Activated CD4-positive, alpha-beta T cell treated with anti-CD3 and anti-CD28 coated beads for 36 hours (primary cell): ENCODE measurements at regions not wholly inside any gene's neighbourhood (a gene's known extent, or its start where the extent isn't known, plus 50 kb on each side); places are given as distances from the start of the nearest gene placed in this dataset.
A peak's percentile ranks its signal among the peaks of the same experiment; 100 is the strongest.
"Not testable (repeated sequence)": the region's sequence is repeated elsewhere in the genome, so short reads cannot be mapped to it uniquely, and the experiment has no call there.

ENCODE experiments used
- ATAC-seq: fragments of 200-7000 bp; cut with Tn5 transposase; one replicate; pipeline ENCODE4 v1.10.0; 2021; ENCODE audit warnings: mild to moderate bottlenecking, moderate library complexity
- CTCF ChIA-PET: fragments of 350-600 bp; sonication (Branson Sonifier 250); formaldehyde crosslinking; loops from one replicate; lab custom pipeline; 2021; ENCODE audit warnings: antibody characterized with exemption; lab: Charles Lee
- POLR2A ChIA-PET: fragments of 350-600 bp; sonication (Branson Sonifier 250); formaldehyde crosslinking; loops from one replicate; lab custom pipeline; 2021; ENCODE audit warnings: antibody characterized with exemption, inconsistent platforms; lab: Charles Lee
- DNase-seq: peaks from one replicate; pipeline ENCODE4 v3.0.0-alpha.2; 2020
- H3K27ac Mint-ChIP-seq: one replicate; pipeline ENCODE4 v1.8.0; 2021; ENCODE audit warnings: mixed read lengths
- H3K27me3 Mint-ChIP-seq: one replicate; pipeline ENCODE4 v1.8.0; 2021; ENCODE audit warnings: mixed read lengths
- H3K36me3 Mint-ChIP-seq: one replicate; pipeline ENCODE4 v1.8.0; 2021; ENCODE audit warnings: low read depth, mixed read lengths
- H3K4me1 Mint-ChIP-seq: one replicate; pipeline ENCODE4 v1.8.0; 2021; ENCODE audit warnings: mixed read lengths
- H3K4me3 Mint-ChIP-seq: one replicate; pipeline ENCODE4 v1.8.0; 2021; ENCODE audit warnings: mild to moderate bottlenecking, moderate library complexity, mixed read lengths
- H3K9me3 Mint-ChIP-seq: one replicate; pipeline ENCODE4 v1.8.0; 2021; ENCODE audit warnings: low read depth, mixed read lengths
- intact Hi-C, 2 experiments: fragments of 100-400 bp; cut with DNase I in 1 of 2; cut with micrococcal nuclease in 1 of 2; formaldehyde crosslinking; loops; one replicate each; pipeline versions ENCODE4 v1.14.2 to v1.15.1; 2022 to 2024; cut with DNase I, micrococcal nuclease

DNA sequence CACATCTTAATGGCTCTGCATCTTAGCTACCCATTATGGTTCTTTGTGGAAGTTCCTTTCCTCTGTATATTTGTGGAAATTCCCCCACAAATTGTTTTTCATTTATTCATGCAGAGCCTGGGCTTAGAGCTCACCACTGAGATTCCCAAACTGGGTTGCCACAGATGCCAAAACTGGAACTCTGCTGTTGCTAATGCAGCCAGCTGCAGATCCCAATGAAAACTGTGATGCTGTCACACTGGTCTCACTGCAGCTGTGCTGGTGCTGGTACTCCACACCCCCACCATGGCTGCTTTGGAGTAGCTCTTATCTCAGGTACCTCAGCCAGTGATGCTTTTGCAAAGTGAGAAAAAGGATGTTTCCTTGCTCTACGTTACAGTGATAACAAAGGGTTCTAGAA, 87.7 kb downstream of the DCK start:
- no peak overlapping the region for H3K4me3 Mint-ChIP-seq
- POLR2A ChIA-PET, result no interaction called here
- no peaks in the 10 kb centered on the region for H3K9me3 Mint-ChIP-seq
- ATAC-seq (no peak), DNase-seq (no peak)
- intact Hi-C loops, result no loop called here
- H3K4me1 Mint-ChIP-seq, result no peaks in the 10 kb centered on the region
- CTCF ChIA-PET, result interaction anchor here (0.6 to 1.2 kb wide), 2 partner anchors 19 to 394 kb away, joined by 3 read pairs; no protein-coding TSS in a partner anchor
- H3K27me3 Mint-ChIP-seq, result no peaks in the 10 kb centered on the region
- H3K36me3 Mint-ChIP-seq, result no peaks in the 10 kb centered on the region
- H3K27ac Mint-ChIP-seq, result no peak overlapping the region

DNA sequence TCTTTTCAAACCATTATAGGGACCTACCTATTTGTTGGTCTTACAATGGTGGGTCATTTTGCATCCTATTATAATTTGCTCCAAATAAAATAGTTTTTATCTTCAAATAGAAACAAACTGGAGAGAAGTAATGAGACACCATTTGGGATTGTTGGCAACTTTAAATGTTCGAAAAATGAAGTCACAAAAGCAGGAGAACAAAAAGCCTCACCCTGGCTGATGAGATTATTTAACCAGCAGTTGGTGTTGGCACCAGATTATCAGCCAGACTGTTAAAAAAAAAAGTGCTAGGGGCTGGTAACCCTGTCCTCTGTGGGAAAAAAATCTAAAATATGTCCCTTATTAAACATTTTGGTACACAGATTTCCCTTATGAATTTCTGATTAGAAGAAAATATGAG, 100.3 kb downstream of the DCK start:
- Mint-ChIP-seq H3K4me3 (no peak overlapping the region), H3K36me3 (no peaks in the 10 kb centered on the region), H3K27ac (no peak overlapping the region), H3K27me3 (peaks cover 2% of the 10 kb centered on the region), H3K4me1 (peaks cover 10% of the 10 kb centered on the region), H3K9me3 (no peaks in the 10 kb centered on the region)
- ATAC-seq (no peak), DNase-seq (no peak)
- ChIA-PET CTCF (no interaction called here), POLR2A (no interaction called here)
- intact Hi-C loops, result no loop called here

DNA sequence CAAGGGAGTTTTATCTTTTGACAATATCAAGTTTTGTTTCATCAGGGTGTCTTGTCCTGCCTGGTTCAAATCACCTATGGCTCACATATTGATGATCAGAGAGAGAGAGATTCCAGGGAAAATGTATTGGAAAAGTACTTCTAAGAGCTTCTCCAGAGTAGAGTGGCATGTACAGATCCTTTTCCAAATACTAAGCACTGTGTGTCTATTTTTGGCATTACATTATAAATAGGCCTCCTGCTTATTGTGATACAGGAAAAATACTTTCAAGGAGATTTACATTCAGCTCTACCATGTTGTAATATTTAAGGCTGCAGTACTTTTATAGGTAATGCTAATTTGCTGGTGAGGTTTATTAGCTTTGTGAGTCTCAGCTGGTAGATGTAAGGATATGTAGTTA, 100.8 kb downstream of the DCK start:
- H3K27ac Mint-ChIP-seq, result no peak overlapping the region
- no peaks in the 10 kb centered on the region for H3K36me3 Mint-ChIP-seq
- no peaks in the 10 kb centered on the region for H3K9me3 Mint-ChIP-seq
- intact Hi-C loops, result no loop called here
- DNase-seq (no peak), ATAC-seq (no peak)
- H3K4me3 Mint-ChIP-seq, result no peak overlapping the region
- H3K27me3 Mint-ChIP-seq, result peaks cover 4% of the 10 kb centered on the region
- ChIA-PET POLR2A (no interaction called here), CTCF (no interaction called here)
- peaks cover 10% of the 10 kb centered on the region for H3K4me1 Mint-ChIP-seq

DNA sequence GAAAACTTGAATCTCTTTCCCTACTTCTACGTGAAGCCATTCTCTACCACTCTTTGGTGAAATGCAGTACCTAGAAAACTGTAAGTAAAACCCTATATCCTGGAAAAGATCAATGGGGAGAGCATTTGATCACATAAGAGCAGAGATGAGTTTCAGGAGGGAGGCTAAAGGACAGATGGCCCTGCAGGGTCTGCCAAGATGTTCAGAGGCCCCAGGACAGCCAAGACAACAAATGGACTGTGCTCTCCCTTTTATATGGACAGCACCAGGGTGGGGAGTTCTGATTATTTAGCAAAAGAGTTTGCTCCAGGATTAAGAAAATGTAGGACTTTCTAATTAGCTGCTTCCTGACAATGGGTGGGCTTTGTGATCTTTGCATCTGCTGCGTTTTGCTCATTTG, 101.7 kb downstream of the DCK start:
- intact Hi-C loops, result no loop called here
- Mint-ChIP-seq H3K36me3 (no peaks in the 10 kb centered on the region), H3K27me3 (peaks cover 4% of the 10 kb centered on the region), H3K27ac (no peak overlapping the region), H3K4me3 (no peak overlapping the region), H3K9me3 (no peaks in the 10 kb centered on the region), H3K4me1 (peaks cover 10% of the 10 kb centered on the region)
- ATAC-seq, result no peak
- ChIA-PET POLR2A (no interaction called here), CTCF (no interaction called here)
- no peak for DNase-seq

DNA sequence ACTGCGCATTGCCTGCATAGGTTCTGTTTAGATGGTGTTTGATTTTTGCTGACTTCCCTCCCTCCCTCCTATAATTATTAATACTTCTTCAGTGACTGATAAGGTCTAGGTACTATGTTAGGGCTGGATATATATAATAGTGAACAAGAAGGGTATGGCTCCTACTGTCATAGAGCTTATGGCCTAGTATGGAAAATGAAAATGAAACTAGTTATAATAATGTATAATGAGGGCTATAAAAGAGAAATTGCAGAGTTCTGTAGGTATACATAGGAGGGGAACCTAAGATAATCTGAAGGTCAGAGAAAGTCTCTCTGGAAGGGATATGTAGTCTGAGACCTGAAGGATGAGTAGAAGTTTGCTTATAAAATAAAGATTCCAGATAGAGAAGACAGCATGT, 102.1 kb downstream of the DCK start:
- DNase-seq (no peak), ATAC-seq (peak; percentile 55)
- POLR2A ChIA-PET, result no interaction called here
- Mint-ChIP-seq H3K4me3 (no peak overlapping the region), H3K27ac (peak overlapping the region; percentile 1), H3K27me3 (peaks cover 4% of the 10 kb centered on the region), H3K9me3 (no peaks in the 10 kb centered on the region), H3K36me3 (no peaks in the 10 kb centered on the region), H3K4me1 (peaks cover 10% of the 10 kb centered on the region)
- intact Hi-C loops, result no loop called here
- CTCF ChIA-PET, result no interaction called here

DNA sequence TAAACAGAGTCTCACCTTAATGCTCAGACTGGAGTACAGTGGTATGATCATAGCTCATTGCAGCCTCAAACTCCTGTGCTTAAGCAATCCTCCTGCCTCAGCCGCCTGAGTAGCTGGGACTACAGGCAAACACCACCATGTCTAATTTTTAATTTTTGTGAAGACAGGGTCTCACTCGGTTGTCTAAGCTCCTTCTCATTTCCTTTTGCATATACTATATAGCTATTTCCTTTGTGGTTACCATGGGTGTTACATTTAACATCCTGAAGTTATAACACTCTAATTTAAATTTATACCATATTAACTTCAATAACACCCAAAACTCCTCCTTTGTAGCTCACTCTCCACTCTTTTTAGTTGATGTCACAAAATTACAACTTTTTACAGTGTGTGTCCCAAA, 114.3 kb downstream of the DCK start:
- Mint-ChIP-seq H3K27ac (no peak overlapping the region), H3K4me3 (no peak overlapping the region), H3K27me3 (no peaks in the 10 kb centered on the region), H3K36me3 (no peaks in the 10 kb centered on the region), H3K9me3 (no peaks in the 10 kb centered on the region), H3K4me1 (peaks cover 28% of the 10 kb centered on the region)
- intact Hi-C loops, result no loop called here
- no peak for DNase-seq
- ChIA-PET CTCF (interaction anchor here (0.6 to 0.9 kb wide), 3 partner anchors 9 to 576 kb away, joined by 3 read pairs; no protein-coding TSS in a partner anchor), POLR2A (no interaction called here)
- ATAC-seq, result no peak

DNA sequence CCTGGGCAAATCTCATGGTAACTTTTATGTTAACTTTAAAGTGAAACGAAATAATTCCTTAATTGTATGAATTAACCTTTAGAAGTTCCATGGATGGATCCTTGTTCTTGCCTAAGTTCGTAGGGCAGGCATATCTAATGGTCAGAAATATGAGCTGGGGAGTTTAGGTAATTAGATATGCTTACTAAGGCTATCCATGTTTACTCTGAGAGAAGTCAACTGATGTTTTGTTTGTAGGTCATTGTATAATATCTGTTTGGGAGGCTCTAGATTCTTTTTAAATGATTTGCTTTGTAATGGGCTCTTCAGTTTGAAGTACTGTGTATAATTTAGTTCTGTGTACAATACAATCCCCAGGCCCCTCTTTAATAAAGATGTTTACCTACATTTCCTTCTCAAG, 117.0 kb downstream of the DCK start:
- Mint-ChIP-seq H3K9me3 (no peaks in the 10 kb centered on the region), H3K27me3 (no peaks in the 10 kb centered on the region), H3K4me1 (peaks cover 28% of the 10 kb centered on the region), H3K4me3 (no peak overlapping the region), H3K36me3 (no peaks in the 10 kb centered on the region), H3K27ac (no peak overlapping the region)
- POLR2A ChIA-PET, result no interaction called here
- intact Hi-C loops, result no loop called here
- CTCF ChIA-PET, result no interaction called here
- ATAC-seq (no peak), DNase-seq (no peak)

DNA sequence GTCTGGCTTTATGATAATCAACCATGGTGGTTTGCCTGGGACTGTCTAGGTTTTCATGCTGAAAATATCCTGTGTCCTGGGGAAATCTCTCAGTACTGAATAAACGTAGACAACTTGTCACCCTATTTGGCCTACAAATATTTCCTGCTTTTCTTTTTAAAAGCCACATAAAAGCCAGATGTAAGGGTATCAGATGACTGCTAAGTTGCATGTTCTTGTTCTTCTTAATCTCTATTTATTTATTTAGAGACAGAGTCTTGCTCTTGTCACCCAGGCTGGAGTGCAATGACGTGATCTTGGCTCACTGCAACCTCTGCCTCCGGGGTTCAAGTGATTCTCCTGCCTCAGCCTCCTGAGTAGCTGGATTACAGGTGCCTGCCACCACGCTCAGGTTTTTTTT, 117.7 kb downstream of the DCK start:
- ATAC-seq, H3K4me3 Mint-ChIP-seq, H3K27ac Mint-ChIP-seq, DNase-seq, H3K36me3 Mint-ChIP-seq, H3K27me3 Mint-ChIP-seq, CTCF ChIA-PET, H3K9me3 Mint-ChIP-seq, POLR2A ChIA-PET, intact Hi-C loops: not testable (repeated sequence)
- H3K4me1 Mint-ChIP-seq, result peaks cover 28% of the 10 kb centered on the region

DNA sequence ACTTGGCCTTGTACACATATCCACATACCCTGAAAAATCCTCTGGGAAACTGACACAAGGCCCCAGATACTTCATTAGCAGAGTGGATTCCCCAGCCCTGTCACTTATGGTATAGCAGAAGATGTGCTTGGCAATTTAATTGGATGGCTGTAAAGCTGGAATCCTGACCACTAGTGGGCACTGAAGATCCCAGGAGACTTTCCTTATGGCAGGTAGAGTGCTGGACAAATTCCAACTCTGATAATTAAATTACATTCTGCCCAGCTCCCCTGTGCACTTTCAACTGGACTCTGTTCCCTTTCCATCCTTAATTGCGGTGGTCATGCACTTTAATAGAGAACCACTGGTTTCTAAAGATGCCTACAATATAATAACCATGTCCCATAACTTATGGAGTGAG, 119.8 kb downstream of the DCK start:
- Mint-ChIP-seq H3K4me1 (peaks cover 17% of the 10 kb centered on the region), H3K36me3 (no peaks in the 10 kb centered on the region), H3K4me3 (no peak overlapping the region), H3K27ac (no peak overlapping the region), H3K9me3 (no peaks in the 10 kb centered on the region), H3K27me3 (no peaks in the 10 kb centered on the region)
- DNase-seq, result no peak
- POLR2A ChIA-PET, result no interaction called here
- ATAC-seq, result no peak
- CTCF ChIA-PET, result interaction anchor here (0.6 kb wide), 1 partner anchor 623 kb away, joined by 3 read pairs; no protein-coding TSS in a partner anchor
- intact Hi-C loops, result no loop called here

DNA sequence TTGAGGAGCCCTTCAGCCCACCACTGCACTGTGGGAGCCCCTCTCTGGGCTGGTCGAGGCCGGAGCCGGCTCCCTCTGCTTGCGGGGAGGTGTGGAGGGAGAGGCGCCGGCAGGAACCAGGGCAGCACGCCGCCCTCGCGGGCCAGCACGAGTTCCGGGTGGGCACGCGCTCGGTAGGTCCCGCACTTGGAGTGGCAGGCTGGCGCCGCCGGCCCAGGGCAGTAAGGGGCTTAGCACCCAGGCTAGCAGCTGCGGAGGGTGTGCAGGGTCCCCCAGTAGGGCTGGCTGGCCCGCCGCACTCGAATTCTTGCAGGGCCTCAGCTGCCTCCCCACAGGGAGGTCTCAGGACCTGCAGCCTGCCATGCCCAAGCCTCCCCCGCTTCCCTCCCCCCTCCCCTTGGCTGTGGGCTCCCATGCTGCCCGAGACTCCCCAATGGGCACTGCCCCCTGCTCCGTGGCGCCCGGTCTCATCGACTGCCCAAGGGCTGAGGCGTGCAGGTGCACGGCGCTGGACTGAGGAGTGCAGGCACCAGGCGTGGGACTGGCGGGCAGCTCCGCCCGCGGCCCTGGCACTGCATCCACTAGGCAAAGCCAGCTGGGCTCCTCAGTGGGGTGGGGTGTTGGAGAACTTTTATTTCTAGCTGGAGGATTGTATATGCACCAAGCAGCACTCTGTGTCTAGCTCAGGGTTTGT, 127.5 kb downstream of the DCK start:
- H3K4me3 Mint-ChIP-seq, result no peak overlapping the region
- H3K27me3 Mint-ChIP-seq, result no peaks in the 10 kb centered on the region
- CTCF ChIA-PET, result no interaction called here
- no peaks in the 10 kb centered on the region for H3K9me3 Mint-ChIP-seq
- H3K4me1 Mint-ChIP-seq, result no peaks in the 10 kb centered on the region
- no peak for DNase-seq
- H3K36me3 Mint-ChIP-seq, result no peaks in the 10 kb centered on the region
- H3K27ac Mint-ChIP-seq, result no peak overlapping the region
- no peak for ATAC-seq
- POLR2A ChIA-PET, result no interaction called here
- intact Hi-C loops, result no loop called here

DNA sequence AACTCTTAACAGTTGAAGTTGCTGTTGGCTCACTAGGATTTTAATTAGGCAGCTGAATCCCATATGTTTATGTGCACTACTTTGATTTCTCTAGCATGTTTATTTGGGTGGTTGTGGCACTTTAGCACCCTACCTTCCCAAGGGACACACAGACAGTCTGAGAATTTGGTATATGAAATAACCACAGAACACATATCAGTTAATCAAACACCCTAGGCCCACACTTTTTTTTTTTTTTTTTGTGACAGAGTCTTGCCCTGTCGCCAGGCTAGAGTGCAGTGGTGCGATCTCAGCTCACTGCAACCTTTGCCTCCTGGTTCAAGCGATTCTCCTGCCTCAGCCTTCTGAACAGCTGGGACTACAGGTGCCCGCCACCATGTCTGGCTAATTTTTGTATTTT, 130.5 kb downstream of the DCK start:
- CTCF ChIA-PET, result no interaction called here

DNA sequence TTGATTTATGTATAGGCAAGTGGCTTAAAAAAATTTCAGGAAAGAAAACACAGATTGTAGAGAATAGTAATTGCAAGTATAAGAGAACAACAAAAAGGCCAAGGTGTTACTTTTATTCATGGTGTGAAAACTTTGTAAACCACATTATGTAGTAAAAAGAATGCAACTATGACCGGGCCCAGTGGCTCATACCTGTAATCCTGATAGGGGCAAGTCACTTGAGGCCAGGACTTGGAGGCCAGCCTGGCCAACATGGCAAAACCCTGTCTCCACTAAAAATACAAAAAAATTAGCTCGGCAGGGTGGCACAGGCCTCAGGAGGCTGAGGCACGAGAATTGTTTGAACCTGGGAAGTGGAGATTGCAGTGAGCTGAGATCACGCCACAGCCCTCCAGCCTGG, 131.7 kb downstream of the DCK start:
- no peak overlapping the region for H3K27ac Mint-ChIP-seq
- H3K27me3 Mint-ChIP-seq, result no peaks in the 10 kb centered on the region
- no peak overlapping the region for H3K4me3 Mint-ChIP-seq

More for the DNA sequence above, 130.5 kb downstream of the DCK start:
- H3K36me3 Mint-ChIP-seq, result no peaks in the 10 kb centered on the region
- no peaks in the 10 kb centered on the region for H3K27me3 Mint-ChIP-seq
- intact Hi-C loops, result no loop called here
- no peaks in the 10 kb centered on the region for H3K4me1 Mint-ChIP-seq
- no peak overlapping the region for H3K4me3 Mint-ChIP-seq
- H3K27ac Mint-ChIP-seq, result no peak overlapping the region
- DNase-seq (no peak), ATAC-seq (no peak)
- no peaks in the 10 kb centered on the region for H3K9me3 Mint-ChIP-seq
- POLR2A ChIA-PET, result no interaction called here

More for the DNA sequence above, 131.7 kb downstream of the DCK start:
- no peaks in the 10 kb centered on the region for H3K9me3 Mint-ChIP-seq
- no peak for DNase-seq
- H3K4me1 Mint-ChIP-seq, result no peaks in the 10 kb centered on the region
- POLR2A ChIA-PET, result no interaction called here
- CTCF ChIA-PET, result interaction anchor here (0.6 kb wide), 1 partner anchor 461 kb away, joined by 3 read pairs; no protein-coding TSS in a partner anchor
- intact Hi-C loops, result no loop called here
- H3K36me3 Mint-ChIP-seq, result no peaks in the 10 kb centered on the region
- no peak for ATAC-seq
